NCI-H510A (cell line): ENCODE measurements at regions not wholly inside any gene's neighbourhood (a gene's known extent, or its start where the extent isn't known, plus 50 kb on each side); places are given as distances from the start of the nearest gene placed in this dataset.
"Not testable (repeated sequence)": the region's sequence is repeated elsewhere in the genome, so short reads cannot be mapped to it uniquely, and the experiment has no call there.

Experiments
- DNase-seq: peaks from one replicate; lab custom pipeline; 2025; lab: John Stamatoyannopoulos, UW

DNA sequence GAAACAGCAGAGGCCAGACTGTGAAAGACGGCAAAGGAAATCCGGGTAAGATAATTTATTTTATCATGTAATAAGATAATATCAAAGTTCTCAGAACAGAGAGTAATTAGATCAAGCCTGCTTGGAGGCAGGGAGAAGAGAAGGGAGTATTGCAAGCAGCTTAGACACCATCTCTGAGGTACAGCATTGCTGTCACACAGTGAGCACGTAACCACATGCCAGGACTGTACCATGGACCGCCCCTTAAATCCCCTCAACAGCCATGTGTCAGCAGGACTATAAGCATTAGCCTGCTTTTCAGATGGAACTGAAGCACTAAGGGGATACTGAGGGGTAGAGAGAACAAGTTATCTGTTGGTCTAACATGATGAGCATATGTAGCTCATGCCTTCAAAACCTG lies 141.5 kb downstream of the C6orf118 start:
- no peak for DNase-seq

DNA sequence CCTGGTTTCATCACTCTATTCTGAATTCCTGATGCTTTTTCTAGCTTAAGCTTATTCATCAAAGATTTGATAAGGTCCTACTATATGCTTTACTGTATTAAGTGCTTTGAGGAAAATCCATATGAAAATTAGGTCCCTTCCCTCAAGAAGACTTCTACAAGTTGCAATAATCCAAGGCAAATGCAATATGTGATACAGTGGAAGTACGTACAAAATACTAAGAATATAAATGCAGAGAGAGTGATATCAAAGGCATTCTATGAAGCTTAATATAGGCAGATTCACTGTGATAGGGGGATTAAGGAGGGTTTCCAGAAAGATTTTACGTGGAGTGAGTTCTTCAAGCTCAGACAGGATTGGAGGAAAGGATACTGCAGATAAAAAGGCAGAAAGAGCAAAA lies 142.1 kb downstream of the C6orf118 start:
- no peak for DNase-seq

DNA sequence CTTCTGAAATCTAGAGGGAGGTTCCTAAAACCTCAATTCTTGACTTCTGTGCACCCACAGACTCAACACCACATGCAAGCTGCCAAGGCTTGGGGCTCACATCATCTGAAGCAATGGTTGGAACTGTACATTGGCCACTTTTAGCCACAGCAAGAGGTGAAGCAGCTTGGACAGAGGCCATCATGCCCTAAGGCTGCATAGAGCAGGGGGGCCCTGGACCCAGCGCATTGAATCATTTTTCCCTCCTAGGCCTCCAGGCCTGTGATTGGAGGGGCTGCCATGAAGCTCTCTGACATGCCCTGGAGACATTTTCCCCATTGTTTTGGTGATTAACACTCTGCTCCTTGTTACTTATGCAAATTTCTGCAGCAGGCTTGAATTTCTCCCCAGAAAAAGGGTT lies 145.9 kb downstream of the C6orf118 start:
- DNase-seq = no peak

DNA sequence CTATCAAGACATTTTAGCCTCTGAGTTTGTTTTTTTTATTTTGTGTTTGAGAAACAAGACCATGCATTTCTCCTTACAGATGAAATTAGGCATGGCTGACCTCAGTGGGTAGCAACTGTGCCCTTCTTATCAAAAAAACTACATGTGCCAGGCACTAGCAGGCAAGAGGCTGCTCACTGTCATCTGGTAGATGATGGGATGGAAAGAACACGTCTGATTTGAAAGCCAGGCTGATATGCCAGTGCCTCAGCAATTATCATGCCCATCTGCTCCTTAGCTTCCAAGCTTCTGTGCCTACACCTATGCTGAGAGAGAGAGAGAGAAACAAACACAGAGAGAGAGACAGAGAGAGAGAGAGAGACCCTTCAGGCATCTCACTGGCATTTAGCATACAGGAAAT lies 149.9 kb downstream of the C6orf118 start:
- DNase-seq = no peak

DNA sequence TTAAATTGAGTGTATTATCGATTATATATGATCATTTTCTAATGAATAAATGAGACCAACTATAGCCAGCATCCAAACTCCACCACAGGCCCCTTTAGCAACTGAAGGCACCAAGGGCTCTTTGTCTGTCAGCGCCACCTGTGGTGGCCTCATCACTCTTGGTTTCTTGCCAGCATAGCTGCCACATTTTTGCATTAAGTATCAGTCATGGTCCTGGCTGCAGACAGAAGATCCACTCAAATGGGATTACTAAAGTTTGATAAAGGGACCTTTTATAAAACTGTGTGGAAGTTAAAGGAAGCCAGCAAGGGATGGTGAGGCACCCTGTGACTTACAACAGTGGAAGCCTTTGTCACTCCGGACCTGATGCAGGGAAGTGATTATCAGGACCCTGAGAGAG lies 162.9 kb downstream of the C6orf118 start:
- DNase-seq = no peak

DNA sequence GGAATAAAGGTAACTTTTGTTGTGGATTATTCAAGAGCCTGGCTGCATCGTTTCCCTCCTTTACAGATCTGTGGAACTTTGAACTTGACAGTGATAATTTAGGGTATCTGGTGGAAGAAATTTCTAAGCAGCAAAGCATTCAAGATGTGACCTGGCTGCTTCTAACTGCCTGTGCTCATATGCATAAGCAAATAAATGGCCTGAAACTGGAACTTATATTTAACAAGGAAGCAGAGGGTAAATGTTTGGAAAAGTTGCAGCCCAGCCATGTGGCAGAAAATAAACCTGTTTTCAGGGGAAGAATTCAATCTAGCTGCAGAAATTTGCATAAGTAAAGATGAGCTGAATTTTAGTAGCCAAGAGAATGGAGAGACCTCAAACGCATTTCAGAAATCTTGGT lies 173.5 kb downstream of the C6orf118 start:
- DNase-seq = no peak

DNA sequence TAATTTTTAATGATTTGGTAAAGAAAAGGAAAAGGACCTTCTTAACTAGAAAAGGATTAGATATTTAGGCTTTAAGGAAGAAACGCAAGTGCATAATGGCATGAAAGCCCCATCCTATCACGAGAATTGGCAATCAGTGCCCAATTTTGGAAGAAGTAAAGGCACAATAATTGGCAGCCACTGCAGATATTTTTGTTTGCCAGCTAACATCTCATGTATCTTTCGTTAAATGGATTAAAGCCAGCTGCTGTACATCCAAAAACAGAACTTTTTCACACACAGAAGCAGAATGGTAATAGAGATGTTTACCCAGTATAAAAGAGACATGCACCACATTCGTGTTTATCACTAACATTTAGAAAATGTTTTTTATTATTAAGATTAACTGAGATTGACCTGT lies 180.3 kb downstream of the C6orf118 start:
- no peak for DNase-seq

DNA sequence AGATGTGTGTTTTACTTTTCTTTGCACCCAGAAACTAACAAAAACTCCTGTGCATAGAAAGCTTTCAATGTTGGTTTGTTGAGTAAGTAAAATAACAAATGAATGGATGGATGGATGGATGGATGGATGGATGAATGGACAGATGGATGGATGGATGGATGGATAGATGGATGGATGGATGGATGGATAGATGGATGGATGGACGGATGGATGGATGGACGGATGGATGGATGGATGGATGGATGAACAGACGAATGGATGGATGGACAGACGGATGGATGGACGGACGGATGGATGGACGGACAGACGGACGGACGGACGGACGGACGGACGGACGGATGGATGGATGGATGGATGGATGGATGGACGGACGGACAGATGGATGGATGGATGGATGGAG lies 181.7 kb downstream of the C6orf118 start:
- not testable (repeated sequence) for DNase-seq

DNA sequence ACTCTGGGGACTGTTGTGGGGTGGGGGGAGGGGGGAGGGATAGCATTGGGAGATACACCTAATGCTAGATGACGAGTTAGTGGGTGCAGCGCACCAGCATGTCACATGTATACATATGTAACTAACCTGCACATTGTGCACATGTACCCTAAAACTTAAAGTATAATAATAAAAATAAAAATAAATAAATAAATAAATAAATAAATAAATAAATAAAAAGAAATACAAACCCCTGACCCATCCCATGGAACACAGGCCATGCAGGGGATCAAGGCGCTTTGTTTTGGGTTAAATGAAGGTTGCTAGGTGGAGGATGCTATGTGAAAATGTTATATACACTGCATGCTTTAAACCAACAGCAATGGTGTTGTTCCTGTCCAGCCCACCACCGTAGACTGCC lies 184.7 kb downstream of the C6orf118 start:
- not testable (repeated sequence) for DNase-seq

DNA sequence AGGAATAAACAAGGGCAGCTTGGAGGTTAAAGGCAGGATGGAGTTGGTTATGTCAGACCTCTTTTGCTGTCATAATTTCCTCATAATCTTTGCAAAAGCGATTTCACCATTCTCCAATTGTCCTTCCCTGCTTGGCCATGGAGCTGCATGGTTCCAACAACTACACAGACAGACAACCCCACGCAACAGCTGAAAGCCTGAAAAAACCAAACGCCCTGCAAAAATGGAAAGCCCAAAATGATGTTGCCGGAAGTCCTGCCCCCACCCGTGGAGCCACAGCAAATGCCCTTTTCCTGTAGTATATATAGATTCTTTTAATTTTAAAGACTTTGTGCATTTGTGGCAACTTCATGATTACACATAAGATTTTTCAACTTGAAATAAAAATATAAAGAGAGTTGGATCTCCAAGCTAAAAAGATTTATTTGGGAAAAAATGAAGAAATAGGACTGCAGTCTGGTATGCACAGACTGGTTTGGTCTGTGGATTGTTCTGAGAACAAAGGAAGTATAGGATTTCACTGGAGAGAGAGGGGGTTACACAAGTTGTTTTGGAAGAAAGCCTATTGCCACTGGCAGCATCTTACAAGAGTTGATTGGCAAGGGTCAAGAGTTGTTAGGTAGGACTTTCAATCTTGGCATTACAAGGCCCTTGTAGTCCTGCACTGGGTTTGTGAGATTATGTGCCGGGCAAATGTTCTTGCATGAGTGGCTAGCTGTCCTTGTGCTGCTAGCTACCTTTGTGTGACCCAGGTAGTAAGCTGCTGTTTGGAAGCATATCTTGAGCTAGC lies 190.0 kb downstream of the C6orf118 start:
- no peak for DNase-seq

DNA sequence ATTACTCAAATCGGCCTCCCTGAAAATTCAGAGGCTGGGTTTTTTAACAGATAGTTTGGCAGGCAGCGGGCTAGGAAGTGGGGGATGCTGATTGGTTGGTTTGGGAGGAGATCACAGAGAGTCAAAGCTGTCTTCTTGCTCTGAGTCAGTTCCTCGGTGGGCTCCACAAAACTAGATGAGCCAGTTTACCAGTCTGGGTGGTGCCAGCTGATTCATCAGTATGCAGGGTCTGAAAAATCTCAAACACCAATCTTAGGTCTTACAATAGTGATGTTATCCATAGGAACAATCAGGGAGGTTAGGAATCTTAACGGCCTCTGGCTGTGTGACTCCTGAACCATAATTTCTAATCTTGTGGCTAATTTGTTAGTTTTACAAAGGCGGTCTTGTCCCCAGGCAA lies 190.7 kb downstream of the C6orf118 start:
- no peak for DNase-seq

DNA sequence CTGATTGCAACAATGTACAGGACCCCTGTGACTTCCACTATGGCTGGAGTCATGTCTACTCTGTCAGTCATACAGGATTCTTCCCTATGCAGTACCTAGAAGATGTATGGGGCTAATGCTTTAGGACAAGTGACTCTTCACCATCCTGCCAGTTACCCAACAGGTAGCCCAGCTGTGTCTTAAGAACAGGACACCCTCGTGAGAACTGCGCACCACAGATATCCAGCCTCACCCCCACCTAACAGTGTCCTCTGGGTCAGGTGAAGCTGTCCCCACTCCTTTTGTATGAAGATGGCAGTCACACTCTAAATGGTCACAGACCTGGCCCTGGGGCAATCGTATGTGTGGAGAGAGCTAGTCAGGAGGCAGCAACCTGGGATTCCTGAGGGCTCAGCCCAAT lies 191.6 kb downstream of the C6orf118 start:
- no peak for DNase-seq

DNA sequence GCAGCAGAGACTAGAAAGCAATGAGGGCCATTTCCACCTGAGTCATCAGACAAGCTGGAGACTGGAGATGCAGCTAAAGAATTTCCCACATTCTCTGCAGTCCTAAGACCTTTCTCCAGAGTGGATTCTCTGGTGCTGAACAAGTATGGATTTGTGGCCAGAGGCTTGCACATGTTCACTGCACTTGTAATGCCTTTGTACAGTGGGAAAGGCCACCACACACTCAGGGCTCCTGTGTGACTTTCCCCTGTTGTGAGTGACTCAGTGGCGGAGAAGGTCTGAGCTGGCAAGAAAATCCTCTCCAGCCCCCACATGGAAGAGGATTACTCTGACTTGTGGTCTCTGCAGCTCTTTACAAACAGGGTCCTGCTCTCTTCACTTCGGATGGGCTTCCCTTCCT lies 192.3 kb downstream of the C6orf118 start:
- DNase-seq = no peak

DNA sequence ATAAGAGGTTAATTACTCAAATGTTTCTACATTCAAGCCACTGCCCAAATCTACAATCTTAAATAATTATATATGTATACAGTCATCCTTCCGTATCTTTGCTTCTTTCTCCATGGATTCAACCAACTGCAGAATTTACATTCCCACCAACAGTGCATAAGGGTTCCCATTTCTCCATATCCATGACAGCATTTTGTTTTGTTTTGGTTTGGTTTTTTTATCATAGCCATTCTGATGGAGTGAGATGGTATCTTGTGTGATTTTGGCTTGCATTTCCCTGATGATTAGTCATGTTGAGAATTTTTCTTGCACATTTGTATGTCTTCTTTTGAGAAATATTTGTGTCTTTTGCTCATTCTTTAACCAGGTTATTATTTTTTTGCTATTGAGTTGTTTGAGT lies 198.5 kb downstream of the C6orf118 start:
- no peak for DNase-seq

DNA sequence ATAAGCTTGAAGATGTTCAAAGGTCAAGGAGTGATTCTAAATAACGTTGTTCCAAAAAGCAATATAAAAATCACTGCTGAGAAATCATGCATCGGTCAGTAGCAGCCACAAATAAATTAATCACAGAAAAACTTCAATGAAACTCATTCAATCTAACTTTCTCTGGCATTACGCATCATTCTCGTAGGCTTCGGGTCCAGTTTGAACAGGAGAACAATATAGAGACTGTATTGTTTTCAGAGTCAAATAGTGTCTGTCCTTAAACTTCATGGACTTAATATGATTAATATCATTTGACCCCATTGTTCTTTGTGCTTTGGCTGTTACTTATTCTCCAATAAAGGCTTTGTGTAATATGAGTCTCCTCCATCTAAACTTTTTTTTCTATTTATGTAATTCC lies 200.4 kb downstream of the C6orf118 start:
- no peak for DNase-seq

DNA sequence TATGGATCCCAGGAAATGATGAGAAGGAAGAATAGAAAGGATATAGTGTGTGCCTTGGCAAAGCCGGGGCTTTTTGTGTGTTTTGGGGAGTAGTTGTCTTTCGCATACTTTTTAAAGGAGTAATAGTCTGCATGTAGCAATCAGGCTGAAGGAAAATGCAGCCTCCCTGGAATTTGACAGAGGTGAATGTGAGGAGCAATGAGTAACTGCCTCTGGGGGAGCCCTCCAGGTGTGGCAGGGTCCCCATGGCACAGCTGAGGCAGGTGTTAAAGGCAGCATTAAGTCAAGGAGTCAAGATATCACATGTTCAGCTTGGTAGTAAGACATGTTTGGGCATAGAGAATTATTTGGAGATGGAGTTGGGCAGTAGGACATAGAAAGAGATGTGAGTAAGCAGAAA lies 203.1 kb downstream of the C6orf118 start:
- no peak for DNase-seq

DNA sequence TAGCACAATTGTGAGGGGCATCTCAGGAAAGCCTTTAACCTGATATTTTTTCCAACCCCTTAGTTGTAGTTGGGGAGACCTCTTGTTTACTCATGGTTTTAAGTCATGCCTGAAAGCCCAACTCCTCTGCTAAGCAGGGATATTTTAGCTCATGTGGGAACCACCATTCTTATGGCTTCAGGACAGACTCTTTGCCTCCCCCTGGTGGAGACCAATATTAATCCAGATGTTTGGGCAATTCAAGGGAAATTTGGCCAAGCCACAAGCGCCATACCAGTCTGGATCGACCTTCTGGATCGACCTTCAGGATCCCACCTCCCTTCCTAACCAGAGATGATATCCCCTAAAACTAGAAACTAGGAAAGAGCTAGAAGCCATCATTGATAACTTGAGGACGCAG lies 211.2 kb downstream of the C6orf118 start:
- no peak for DNase-seq

DNA sequence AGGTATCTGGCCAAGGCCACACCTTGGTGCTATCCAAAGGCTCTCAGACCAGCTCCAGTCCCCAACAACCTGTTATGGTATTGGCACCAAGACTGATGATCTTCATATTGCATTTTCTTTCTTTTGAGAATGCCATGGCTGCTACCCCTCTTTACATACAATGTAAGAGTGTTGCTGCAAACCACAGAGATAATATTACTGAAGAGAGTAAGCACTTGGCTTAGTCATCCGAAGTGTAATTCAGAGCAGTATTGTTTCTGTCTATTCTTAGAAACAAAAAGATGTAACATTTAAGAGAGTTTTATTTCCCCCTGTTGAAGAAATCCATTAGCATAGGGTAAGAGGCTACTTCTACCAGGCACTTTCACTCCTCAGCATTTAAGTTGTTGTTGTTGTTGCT lies 212.5 kb downstream of the C6orf118 start:
- no peak for DNase-seq

DNA sequence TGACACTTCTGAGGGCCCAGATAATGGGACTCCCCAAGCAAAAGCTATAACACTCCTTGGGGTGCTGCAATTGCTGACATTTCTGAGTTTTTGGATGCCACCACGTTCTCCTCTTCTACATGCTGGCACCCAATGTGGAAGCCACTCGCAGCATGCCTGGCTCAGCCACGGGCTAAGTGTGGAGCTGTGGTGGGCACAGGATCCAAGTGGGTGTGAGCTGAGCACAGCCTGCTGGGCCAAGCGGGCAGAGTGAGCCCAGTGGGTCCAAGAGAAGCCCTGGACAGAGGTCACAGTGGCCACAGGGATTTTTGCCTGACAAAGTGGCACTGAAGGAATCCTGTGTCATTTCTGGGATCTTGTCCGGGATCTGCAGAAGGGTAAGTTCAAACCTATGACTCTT lies 213.2 kb downstream of the C6orf118 start:
- DNase-seq = no peak

DNA sequence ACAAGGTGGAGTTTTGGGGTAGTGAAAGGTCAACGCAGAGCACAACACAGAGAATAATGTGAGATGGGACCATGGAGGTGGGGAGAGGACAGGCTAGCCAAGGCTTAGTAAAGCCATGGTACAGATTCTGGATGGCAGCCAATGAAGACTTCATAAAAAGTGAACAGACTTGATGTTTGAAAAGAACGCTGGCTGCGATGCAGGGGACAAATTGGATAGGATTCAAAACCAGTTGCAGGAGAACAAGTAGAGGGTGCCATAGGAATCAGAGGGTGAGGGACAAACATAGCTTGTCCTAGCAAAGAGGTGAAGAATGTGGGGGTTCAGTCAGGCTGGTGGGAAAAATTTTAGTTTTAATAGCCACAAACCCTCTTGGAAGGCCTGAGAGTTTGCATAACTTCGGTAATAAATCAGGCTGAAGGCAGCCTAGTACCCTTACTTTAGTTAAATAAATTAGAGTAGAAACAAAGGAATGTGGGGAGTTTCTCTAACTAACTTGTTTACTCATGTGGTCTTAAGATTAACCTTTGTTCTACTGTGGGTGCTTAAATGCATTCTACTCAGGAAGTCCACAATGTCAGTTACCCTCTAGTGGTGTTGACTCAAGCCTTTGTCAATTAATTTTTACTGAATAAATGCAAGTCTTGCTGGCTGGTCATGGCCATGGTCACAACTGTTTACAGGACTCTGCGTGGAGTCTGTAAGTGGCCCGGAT lies 216.4 kb downstream of the C6orf118 start:
- no peak for DNase-seq

DNA sequence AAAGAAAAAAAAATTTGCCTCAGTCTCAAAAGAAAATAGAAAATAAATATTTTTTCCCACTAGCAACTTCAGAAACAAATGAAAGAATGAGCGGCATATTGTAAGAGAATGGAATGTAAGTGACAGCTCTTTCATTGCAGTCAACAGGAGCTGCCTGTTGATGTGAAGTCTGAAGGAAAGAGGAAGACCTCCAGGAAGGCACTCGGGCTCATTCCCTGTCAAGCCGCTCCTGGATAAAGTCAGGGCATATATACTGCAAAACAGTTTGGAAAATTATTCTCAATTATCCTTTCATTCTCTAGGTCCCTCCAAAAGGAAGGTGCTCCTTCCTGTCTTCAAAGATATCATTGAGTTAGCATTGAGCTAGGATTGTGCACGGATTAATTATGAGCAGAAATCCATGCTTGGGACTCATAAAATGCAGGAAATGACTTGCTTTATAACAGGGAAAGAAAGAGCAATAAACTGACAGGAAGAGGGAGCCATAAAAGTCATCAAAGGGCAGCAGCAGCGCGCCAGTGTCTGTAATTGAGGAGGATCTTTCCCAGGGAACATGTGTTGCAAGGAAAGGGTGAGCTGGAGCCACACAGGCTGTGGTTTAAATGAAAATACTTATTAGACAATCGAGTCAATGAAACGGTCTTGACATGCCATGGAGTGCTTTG lies 218.2 kb downstream of the C6orf118 start:
- no peak for DNase-seq

DNA sequence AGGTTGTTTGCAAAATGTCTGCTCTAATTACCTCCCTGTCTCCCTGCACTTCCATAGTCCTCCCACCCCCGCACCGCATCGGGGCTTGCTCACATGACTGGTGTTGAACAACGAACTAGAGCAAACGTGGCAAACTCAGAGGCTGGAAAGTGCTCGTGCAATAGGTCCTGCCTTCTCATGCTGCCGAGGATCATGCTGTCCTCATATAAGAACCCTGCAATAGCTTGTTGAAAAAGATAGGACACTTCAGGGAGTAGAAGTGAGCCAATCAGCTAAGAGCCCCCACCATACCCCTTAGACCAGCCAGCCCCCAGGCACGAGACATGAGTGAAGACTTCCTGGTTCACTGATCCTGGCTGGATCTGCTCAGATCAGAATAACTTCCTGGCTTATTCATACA lies 219.2 kb downstream of the C6orf118 start:
- no peak for DNase-seq

DNA sequence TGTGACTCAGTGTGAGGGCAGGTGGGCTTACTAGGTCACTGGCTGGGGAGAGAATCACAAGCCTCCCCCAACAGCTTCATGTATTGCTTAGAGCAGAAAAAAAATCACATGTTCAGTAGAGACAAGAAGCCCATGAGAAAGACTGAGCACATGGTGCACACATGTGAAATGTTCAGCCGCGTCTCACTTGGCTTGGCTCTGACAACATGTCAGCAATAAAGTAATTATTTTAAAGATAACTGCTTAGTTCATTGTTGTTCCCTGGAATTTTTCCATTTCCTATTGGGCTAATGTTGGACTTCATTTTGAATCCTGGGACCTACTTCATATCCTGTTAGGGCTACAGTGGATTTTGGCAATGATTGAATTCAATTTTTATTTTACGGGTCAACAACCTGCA lies 222.6 kb downstream of the C6orf118 start:
- no peak for DNase-seq
